GM19395 (cell line): ENCODE measurements at regions not wholly inside any gene's neighbourhood (a gene's known extent, or its start where the extent isn't known, plus 50 kb on each side); places are given as distances from the start of the nearest gene placed in this dataset.

ENCODE experiments used
- ATAC-seq: cut with Tn5 transposase; IDR thresholded peaks from one replicate; pipeline ENCODE4 v1.9.1; 2021; ENCODE audit warnings: mild to moderate bottlenecking, moderate library complexity; ENCODE audit not compliant: unreplicated experiment

GRCh38 chr3:88535563-88535962, 385.8 kb downstream of the C3orf38 start:
- ATAC-seq, result no peak

GRCh38 chr3:88542916-88543315, 393.2 kb downstream of the C3orf38 start:
- no peak for ATAC-seq

DNA sequence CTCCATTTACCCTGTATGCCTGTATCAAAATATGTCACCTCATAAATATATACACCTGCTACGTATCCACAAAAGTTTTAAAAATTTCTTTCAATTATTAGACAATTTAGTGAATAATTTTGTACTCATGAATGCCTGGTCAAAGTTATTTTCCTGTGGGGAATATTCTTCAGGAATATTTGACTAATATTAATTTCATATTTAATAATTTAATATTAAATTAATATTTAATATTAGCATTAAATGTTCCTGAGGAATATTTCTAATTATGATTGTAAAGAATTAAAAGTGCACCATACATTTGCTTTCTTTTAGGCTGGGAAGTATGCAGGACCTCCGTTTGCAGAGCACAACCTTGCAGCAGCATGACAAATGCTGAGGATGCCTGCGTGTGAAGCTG, 422.7 kb downstream of the C3orf38 start:
- ATAC-seq, result no peak

- no peak for ATAC-seq
These were observed 423.7 kb downstream of the C3orf38 start for GRCh38 chr3:88573472-88573871.

- ATAC-seq, result no peak
These were observed 424.4 kb downstream of the C3orf38 start for GRCh38 chr3:88574146-88574545.

- no peak for ATAC-seq
These were observed 434.7 kb downstream of the C3orf38 start for GRCh38 chr3:88584451-88584850.

- no peak for ATAC-seq
These were observed 436.4 kb downstream of the C3orf38 start for GRCh38 chr3:88586121-88586640.

- no peak for ATAC-seq
These were observed 439.4 kb downstream of the C3orf38 start for GRCh38 chr3:88589138-88589537.

DNA sequence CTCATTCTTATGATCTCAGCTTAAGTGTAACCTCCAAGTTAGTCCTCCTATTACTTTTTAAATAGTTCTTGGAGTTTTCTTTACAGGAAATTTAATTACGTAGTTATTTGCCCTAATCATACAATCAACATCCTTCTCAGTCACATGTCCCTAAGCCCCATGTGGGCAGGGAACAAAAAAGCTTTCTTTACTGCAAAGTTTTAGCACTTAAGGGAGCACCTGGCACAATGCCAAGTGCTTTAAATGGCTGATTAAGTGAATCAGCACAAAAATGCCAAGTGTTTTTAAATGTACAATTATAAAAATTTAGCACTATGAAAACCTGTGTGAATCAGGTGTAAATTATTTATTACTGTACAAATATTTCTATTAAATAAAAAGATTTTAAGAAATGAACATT, 445.3 kb downstream of the C3orf38 start:
- no peak for ATAC-seq

DNA sequence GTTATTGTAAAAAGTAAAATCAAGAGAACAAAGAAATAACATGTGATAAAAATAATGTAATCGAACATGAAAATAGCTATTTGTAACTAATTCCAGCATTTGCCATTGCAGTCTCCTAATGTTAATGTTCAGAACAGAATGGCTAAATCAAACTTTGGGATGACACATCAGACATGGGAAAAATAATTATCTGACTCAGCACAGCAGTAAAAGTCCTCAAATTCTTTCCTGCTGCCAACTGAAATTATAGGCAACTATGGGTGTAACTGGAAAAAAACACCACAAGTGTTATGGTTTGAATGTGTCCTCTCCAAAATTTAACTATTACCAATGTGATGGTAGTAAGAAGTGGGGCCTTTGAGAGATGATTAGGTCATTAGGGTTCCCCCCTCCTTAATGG, 446.7 kb downstream of the C3orf38 start:
- ATAC-seq, result no peak

- ATAC-seq, result no peak
These were observed 461.1 kb downstream of the C3orf38 start for GRCh38 chr3:88610820-88611219.

GRCh38 chr3:88611826-88612326, 462.1 kb downstream of the C3orf38 start:
- no peak for ATAC-seq

- no peak for ATAC-seq
These were observed 466.7 kb downstream of the C3orf38 start for GRCh38 chr3:88616413-88616812.

DNA sequence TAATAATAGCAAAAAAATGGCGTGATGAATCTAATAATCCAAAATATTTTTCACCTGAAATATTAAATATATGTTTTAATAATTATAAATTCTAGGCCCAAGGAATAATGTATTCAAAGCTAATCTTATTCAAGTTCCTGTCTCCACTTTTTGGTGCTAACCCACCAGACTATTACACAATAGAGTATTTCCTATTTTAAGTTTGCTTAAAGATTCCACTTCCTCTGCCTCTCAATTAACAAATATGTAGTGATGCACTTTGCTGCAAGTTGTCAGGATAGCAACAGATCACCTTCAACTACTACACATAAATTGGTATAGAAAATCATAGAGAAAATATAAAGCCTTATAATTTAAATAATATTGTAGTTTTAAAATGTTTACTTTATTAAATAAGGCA, 467.5 kb downstream of the C3orf38 start:
- ATAC-seq, result no peak

DNA sequence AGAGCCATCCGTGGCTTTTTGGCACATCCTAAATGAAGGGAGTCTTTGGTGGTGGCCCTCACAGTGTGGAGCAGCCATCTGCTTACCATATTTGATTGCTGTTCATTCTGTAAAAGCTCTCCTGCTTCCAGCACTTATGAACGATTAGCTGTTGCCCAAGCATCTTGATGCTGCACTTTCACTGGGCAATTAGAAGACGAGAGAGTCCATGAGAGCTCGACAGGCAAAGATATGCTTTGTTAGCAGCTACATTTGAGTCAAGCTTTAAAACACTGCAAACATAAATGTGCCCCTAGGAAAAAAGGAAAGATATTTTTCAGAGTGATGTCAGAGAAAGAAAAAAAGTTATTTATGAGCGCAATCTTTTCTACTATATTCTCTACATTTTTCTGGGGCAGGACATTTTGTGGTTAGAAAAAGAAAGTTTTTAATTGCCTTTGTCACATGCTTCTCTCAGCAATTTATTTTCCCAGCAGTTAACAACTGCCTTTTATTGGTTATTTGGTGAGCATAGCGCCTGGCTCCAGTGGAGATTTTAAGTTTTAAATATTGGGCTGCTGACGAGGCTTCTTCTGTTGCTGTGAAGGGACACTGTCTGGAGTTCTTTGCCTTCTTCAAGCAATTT, 468.4 kb downstream of the C3orf38 start:
- no peak for ATAC-seq

- ATAC-seq, result no peak
These were observed 471.8 kb downstream of the C3orf38 start for GRCh38 chr3:88621586-88621985.

DNA sequence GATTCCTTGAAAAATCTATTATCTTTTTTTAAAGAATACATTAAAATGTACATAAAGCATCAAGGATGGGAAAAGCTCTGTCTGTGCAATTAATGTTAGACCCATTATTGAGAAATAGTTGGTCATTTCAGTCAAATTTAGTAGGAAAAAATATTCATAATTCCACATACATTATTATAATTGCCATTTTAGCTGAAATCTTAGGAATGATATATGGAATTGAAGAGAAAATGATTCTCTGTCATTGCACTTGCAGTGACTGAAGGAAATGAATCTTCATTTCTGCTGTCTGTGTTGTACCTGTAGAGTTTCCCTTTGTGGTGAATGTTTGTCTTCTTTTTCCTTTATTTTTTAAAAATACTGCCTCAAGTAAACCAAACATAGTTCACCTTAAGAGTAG, 473.9 kb downstream of the C3orf38 start:
- no peak for ATAC-seq

DNA sequence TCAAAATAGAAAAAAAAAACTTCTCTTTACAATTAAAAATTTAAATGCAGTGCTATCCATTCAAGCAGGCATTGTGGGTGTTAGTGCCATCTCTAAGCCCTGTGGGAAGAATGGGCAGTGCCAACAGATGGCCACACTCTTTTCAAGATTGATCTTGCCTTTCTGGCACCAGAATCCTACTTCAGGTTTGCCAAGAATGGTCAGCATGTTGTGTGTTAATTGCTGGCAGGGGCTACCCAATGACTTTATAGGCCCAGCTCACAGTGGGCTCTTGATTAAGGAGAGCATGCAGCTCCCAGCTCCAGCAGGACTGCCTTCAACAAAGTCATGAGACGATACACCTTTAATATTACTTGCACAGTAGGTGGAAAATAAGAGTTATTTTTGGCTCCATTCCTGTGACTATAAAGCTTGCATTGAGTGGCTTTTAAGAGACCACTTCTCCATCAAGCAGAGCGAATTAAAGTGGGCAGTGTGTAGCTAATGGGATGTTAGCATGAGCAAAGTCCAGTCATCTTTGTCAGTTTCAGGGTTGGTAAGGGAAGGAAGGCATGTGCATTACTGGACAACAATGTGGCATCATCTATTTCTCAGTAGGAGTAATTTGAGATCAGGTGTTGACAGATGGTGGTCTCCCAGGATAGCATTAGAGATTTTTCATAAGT, 476.8 kb downstream of the C3orf38 start:
- ATAC-seq, result no peak

GRCh38 chr3:88628901-88629300, 478.5 kb upstream of the EPHA3 start:
- ATAC-seq, result no peak

DNA sequence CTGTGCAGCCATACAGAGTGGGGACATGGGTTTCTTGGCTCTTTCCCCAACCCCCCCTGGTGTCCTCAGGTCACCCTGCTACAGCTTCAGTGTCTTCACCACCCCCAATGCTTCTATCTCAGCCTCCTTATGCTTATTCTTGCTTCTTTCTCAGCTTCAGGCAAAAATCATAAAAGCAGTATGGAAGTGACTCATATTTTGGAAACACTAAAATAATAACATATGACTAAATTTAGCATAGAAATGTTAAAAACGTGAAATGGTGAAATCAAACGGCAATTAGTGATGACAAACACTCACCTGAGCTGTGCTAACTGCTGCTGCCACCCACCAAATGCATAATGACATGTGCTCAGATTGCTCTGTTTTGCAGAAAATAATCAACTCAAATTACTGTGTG, 475.2 kb upstream of the EPHA3 start:
- ATAC-seq, result no peak

DNA sequence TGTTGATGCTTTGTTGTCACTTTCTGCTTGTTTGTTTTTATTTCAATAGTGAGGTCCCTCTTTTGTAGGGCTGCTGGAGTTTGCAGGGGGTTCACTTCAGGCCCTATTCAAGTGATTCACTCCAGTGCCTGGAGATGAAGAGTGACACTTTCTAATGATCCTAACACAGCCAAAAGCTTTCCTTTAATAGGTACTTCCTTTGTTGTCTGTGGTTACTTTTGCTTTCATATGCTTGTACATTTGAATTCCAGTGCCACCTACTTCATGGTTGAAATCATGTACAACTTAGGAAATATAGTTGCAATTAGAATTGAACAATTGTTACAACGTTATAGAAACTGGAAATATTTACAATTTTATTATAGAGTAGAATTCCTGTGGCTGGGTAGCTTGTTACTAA, 466.8 kb upstream of the EPHA3 start:
- ATAC-seq, result no peak

- no peak for ATAC-seq
These were observed 466.3 kb upstream of the EPHA3 start for GRCh38 chr3:88641033-88641604.
